ENCODE measurements at regions not wholly inside any gene's neighbourhood (a gene's known extent, or its start where the extent isn't known, plus 50 kb on each side); places are given as distances from the start of the nearest gene placed in this dataset.

- H3K4me3 Mint-ChIP-seq (ENCODE audit: low read depth), result no peak overlapping the region
- H3K27ac Mint-ChIP-seq, result no peak overlapping the region
- H3K36me3 Mint-ChIP-seq (ENCODE audit: insufficient read depth), result no peaks in the 10 kb centered on the region
- H3K4me1 Mint-ChIP-seq (ENCODE audit: low read depth), result no peaks in the 10 kb centered on the region
- no peaks in the 10 kb centered on the region for H3K27me3 Mint-ChIP-seq
- no peak for DNase-seq (ENCODE audit: low spot score, unreplicated experiment)
- peaks cover 3% of the 10 kb centered on the region for H3K9me3 Mint-ChIP-seq (ENCODE audit: low read depth)
- TF ChIP-seq CTCF (IDR thresholded peaks at IDR 0.05; ENCODE audit: unreplicated experiment), result no peak
Measured at GRCh38 chr2:122595065-122595464, 839.6 kb downstream of the TSN start.

GRCh38 chr2:122596598-122596997 lies 841.1 kb downstream of the TSN start:
- Mint-ChIP-seq H3K36me3 (ENCODE audit: insufficient read depth) (no peaks in the 10 kb centered on the region), H3K9me3 (ENCODE audit: low read depth) (peaks cover 3% of the 10 kb centered on the region), H3K4me1 (ENCODE audit: low read depth) (no peaks in the 10 kb centered on the region), H3K27ac (no peak overlapping the region), H3K4me3 (ENCODE audit: low read depth) (no peak overlapping the region), H3K27me3 (no peaks in the 10 kb centered on the region)
- no peak for TF ChIP-seq CTCF (IDR thresholded peaks at IDR 0.05; ENCODE audit: unreplicated experiment)
- no peak for DNase-seq (ENCODE audit: low spot score, unreplicated experiment)

- H3K27me3 Mint-ChIP-seq, result no peaks in the 10 kb centered on the region
- no peak for DNase-seq (ENCODE audit: low spot score, unreplicated experiment)
- H3K4me3 Mint-ChIP-seq (ENCODE audit: low read depth), result no peak overlapping the region
- H3K27ac Mint-ChIP-seq, result no peak overlapping the region
- no peak for TF ChIP-seq CTCF (IDR thresholded peaks at IDR 0.05; ENCODE audit: unreplicated experiment)
- H3K36me3 Mint-ChIP-seq (ENCODE audit: insufficient read depth), result no peaks in the 10 kb centered on the region
- no peaks in the 10 kb centered on the region for H3K4me1 Mint-ChIP-seq (ENCODE audit: low read depth)
- no peaks in the 10 kb centered on the region for H3K9me3 Mint-ChIP-seq (ENCODE audit: low read depth)
Measured at GRCh38 chr2:122598784-122599183, 843.3 kb downstream of the TSN start.

- no peaks in the 10 kb centered on the region for H3K36me3 Mint-ChIP-seq (ENCODE audit: insufficient read depth)
- no peak overlapping the region for H3K4me3 Mint-ChIP-seq (ENCODE audit: low read depth)
- no peaks in the 10 kb centered on the region for H3K27me3 Mint-ChIP-seq
- no peak overlapping the region for H3K27ac Mint-ChIP-seq
- no peaks in the 10 kb centered on the region for H3K4me1 Mint-ChIP-seq (ENCODE audit: low read depth)
- DNase-seq (ENCODE audit: low spot score, unreplicated experiment), result no peak
- H3K9me3 Mint-ChIP-seq (ENCODE audit: low read depth), result peaks cover under 1% of the 10 kb centered on the region
- no peak for TF ChIP-seq CTCF (IDR thresholded peaks at IDR 0.05; ENCODE audit: unreplicated experiment)
Measured at GRCh38 chr2:122610948-122611609, 855.6 kb downstream of the TSN start.

GRCh38 chr2:122622934-122623333 lies 867.5 kb downstream of the TSN start:
- H3K36me3 Mint-ChIP-seq (ENCODE audit: insufficient read depth), result no peaks in the 10 kb centered on the region
- no peak for TF ChIP-seq CTCF (IDR thresholded peaks at IDR 0.05; ENCODE audit: unreplicated experiment)
- H3K9me3 Mint-ChIP-seq (ENCODE audit: low read depth), result peaks cover under 1% of the 10 kb centered on the region
- H3K4me1 Mint-ChIP-seq (ENCODE audit: low read depth), result peaks cover 6% of the 10 kb centered on the region
- no peak for DNase-seq (ENCODE audit: low spot score, unreplicated experiment)
- no peak overlapping the region for H3K4me3 Mint-ChIP-seq (ENCODE audit: low read depth)
- H3K27ac Mint-ChIP-seq, result no peak overlapping the region
- H3K27me3 Mint-ChIP-seq, result no peaks in the 10 kb centered on the region
